CD4-positive, CD25-positive, alpha-beta regulatory T cell (primary cell): ENCODE measurements at regions not wholly inside any gene's neighbourhood (a gene's known extent, or its start where the extent isn't known, plus 50 kb on each side); places are given as distances from the start of the nearest gene placed in this dataset.

Experiments
- ATAC-seq, 2 donors: fragments of 150-1000 bp; cut with Tn5 transposase; one replicate each; pipeline ENCODE4 v1.10.0; 2021; ENCODE audit warnings: low read depth in 2 of 2, moderate number of reproducible peaks in 2 of 2, moderate library complexity in 1 of 2
- DNase-seq, 3 donors: peaks; one replicate each; pipeline versions ENCODE4 v3.0.0 to v3.0.0-alpha.2; 2012 to 2022; ENCODE audit warnings: mixed read lengths in 1 of 3
- H3K27ac ChIP-seq: one replicate; pipeline ENCODE4 v1.7.0; 2013; ENCODE audit warnings: mild to moderate bottlenecking, low read length; ENCODE audit not compliant: insufficient read depth, poor library complexity, severe bottlenecking
- H3K27me3 ChIP-seq: one replicate; pipeline ENCODE4 v1.7.0; 2013; ENCODE audit warnings: low read length; ENCODE audit not compliant: control insufficient read depth, insufficient read depth
- H3K36me3 ChIP-seq: one replicate; pipeline ENCODE4 v1.7.0; 2013; ENCODE audit warnings: mild to moderate bottlenecking, low read length, moderate library complexity; ENCODE audit not compliant: control insufficient read depth, insufficient read depth
- H3K4me1 ChIP-seq: 2 replicates; pipeline ENCODE4 v1.7.0; 2013; ENCODE audit warnings: mild to moderate bottlenecking, low read length; ENCODE audit not compliant: insufficient read depth, control insufficient read depth, poor library complexity, severe bottlenecking
- H3K4me3 ChIP-seq: one replicate; pipeline ENCODE4 v1.7.0; 2013; ENCODE audit warnings: low read depth, mild to moderate bottlenecking, low read length, moderate library complexity
- H3K9me3 ChIP-seq, 2 experiments: 1 replicate in 1 of 2; 2 replicates in 1 of 2; pipeline ENCODE4 v1.7.0; 2013; ENCODE audit warnings: low read length in 2 of 2, mild to moderate bottlenecking in 1 of 2, moderate library complexity in 1 of 2; ENCODE audit not compliant: control insufficient read depth in 2 of 2
- H3K27ac Mint-ChIP-seq, 3 donors: one replicate each; pipeline ENCODE4 v1.8.0; 2020 to 2022; ENCODE audit warnings: mild to moderate bottlenecking in 3 of 3, mixed read lengths in 3 of 3, moderate library complexity in 2 of 3
- H3K27me3 Mint-ChIP-seq: one replicate; pipeline ENCODE4 v1.8.0; 2022; ENCODE audit warnings: mild to moderate bottlenecking, mixed read lengths
- H3K36me3 Mint-ChIP-seq: one replicate; pipeline ENCODE4 v1.8.0; 2020; ENCODE audit warnings: mixed read lengths
- H3K4me1 Mint-ChIP-seq, 4 donors: one replicate each; pipeline ENCODE4 v1.8.0; 2020 to 2022; ENCODE audit warnings: mixed read lengths in 4 of 4, mild to moderate bottlenecking in 1 of 4
- H3K4me3 Mint-ChIP-seq, 4 donors: one replicate each; pipeline ENCODE4 v1.8.0; 2020 to 2022; ENCODE audit warnings: mild to moderate bottlenecking in 4 of 4, mixed read lengths in 4 of 4, moderate library complexity in 3 of 4
- H3K9me3 Mint-ChIP-seq, 7 donors: one replicate each; pipeline ENCODE4 v1.8.0; 2020 to 2022; ENCODE audit warnings: mixed read lengths in 7 of 7, mild to moderate bottlenecking in 3 of 7, moderate library complexity in 2 of 7

DNA sequence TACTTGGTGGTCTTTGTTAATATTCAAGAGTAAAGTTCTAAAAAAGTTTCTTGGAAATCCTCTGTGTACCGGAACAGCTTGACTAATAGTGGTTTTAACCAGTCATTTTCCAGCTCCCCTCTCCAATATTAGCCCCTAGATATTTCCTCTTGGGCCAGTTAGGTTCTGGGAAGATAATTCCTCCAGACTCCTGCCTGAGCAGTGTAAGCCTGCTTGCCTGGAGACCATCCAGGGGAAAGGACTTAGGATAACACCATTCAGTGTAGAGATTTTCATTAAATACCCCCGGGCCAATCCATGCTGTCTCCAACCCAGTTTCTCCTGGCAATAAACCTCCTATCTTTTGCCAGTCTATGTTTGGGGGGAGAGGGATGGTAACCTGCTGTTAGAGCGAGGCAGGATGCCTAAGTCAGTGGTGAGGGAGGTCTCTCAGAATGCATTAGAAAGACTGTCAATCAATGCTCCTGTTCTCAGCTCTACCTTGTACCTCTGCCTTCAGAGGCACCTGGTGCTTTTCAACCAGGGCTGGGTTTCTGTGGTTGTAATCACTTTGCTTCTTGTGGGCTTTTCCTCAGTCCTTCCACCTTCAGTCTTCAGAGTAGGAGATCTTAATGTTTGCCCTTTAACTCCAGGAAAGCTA lies 186.4 kb downstream of the RNF152 start:
- Mint-ChIP-seq H3K4me3 (no peak overlapping the region), H3K27me3 (no peaks in the 10 kb centered on the region), H3K4me1 (no peaks in the 10 kb centered on the region), H3K9me3 (peaks cover 0 to 6% (median 0%) of the 10 kb centered on the region in 7 donors), H3K27ac (no peak overlapping the region), H3K36me3 (no peaks in the 10 kb centered on the region)
- Histone ChIP-seq H3K27me3 (peaks cover 2% of the 10 kb centered on the region), H3K9me3 (no peaks in the 10 kb centered on the region), H3K4me1 (no peaks in the 10 kb centered on the region), H3K4me3 (no peak overlapping the region), H3K27ac (no peak overlapping the region), H3K36me3 (no peaks in the 10 kb centered on the region)
- DNase-seq: no peak
- no peak for ATAC-seq

DNA sequence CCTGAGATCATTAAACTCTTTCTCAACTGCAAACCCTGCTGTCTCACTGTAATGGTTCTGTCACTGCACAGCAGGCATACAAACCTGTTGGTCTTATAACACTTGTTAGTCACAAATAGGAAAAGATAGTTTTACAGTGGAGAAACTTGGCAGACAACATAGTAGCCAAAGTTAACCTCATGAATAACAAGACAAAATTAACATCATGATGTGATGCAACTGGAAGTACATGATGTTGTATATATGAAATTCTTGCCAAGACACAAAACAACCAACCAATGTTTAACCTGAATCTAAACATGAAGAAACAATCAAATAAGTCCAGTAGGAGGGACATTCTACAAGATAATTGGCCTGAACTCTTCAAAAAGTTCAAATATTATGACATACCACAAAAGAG lies 189.3 kb downstream of the RNF152 start:
- Histone ChIP-seq H3K36me3 (no peaks in the 10 kb centered on the region), H3K4me1 (no peaks in the 10 kb centered on the region), H3K27ac (no peak overlapping the region), H3K9me3 (no peaks in the 10 kb centered on the region), H3K27me3 (peaks cover 2% of the 10 kb centered on the region), H3K4me3 (no peak overlapping the region)
- no peak overlapping the region for H3K4me3 Mint-ChIP-seq
- DNase-seq (no peak), ATAC-seq (no peak)
- H3K27ac Mint-ChIP-seq: no peak overlapping the region
- H3K4me1 Mint-ChIP-seq: no peaks in the 10 kb centered on the region
- no peaks in the 10 kb centered on the region for H3K27me3 Mint-ChIP-seq
- H3K36me3 Mint-ChIP-seq: no peaks in the 10 kb centered on the region
- peaks cover 0 to 6% (median 0%) of the 10 kb centered on the region in 7 donors for H3K9me3 Mint-ChIP-seq

DNA sequence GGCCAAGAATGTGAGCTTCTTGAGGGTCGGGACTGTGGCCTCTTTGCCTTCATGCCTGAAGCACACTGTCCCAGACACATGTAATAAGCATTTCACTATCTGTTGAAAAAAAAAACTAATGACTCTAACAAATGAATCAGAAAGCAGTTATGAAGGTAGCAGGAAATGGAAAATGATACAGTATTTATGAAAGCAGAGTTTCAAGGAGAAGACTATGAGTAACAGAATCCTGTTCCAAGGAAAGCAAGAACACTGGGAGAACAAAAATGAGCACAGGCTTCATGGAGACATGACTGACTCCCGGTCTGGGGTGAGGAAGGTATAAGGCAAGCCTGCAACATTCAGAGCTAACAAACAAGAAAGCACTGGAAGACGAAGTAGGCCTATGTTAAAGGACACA lies 190.8 kb downstream of the RNF152 start:
- Histone ChIP-seq H3K9me3 (no peaks in the 10 kb centered on the region), H3K36me3 (no peaks in the 10 kb centered on the region), H3K4me3 (no peak overlapping the region), H3K27ac (no peak overlapping the region), H3K27me3 (peaks cover 2% of the 10 kb centered on the region), H3K4me1 (no peaks in the 10 kb centered on the region)
- Mint-ChIP-seq H3K27ac (no peak overlapping the region), H3K4me1 (no peaks in the 10 kb centered on the region), H3K27me3 (no peaks in the 10 kb centered on the region), H3K9me3 (peaks cover 0 to 7% (median 0%) of the 10 kb centered on the region in 7 donors), H3K4me3 (no peak overlapping the region), H3K36me3 (no peaks in the 10 kb centered on the region)
- DNase-seq (no peak), ATAC-seq (no peak)

DNA sequence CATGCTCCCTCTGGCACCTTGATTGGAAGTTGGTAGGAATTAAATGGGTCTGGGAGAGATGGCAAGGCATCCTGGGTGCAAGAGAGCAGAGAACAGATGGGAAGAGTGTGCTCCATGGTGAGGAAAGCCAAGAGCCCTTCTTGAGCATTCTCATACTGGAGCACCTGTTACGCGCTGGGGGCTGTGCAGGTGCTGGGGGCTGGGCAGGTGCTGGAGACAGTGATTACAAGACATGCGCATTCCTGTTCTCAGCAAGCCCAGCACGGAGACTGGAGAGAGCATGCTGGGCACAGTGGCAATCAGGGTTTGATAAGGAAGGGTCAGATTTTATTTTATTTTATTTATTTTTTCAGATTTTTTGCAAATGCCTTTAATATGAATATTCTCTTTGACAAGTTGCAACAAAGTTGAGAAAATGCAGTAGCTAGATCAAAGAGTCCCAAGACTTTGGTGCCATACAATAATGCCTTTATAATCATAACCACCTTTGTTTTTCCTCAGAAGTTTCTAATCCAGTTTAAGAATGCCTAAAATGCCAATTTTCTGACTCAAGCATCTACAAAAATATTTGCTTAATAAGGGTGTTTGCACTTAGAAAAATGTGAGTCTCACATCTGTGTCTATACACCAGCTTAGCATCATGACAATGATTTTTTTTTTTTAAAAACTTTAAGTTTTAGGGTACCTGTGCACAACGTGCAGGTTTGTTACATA lies 193.3 kb downstream of the RNF152 start:
- Mint-ChIP-seq H3K27me3 (no peaks in the 10 kb centered on the region), H3K4me3 (no peak overlapping the region), H3K4me1 (no peaks in the 10 kb centered on the region), H3K36me3 (no peaks in the 10 kb centered on the region), H3K9me3 (peaks cover 0 to 7% (median 0%) of the 10 kb centered on the region in 7 donors), H3K27ac (no peak overlapping the region)
- DNase-seq (no peak), ATAC-seq (no peak)
- Histone ChIP-seq H3K27ac (no peak overlapping the region), H3K9me3 (no peaks in the 10 kb centered on the region), H3K27me3 (peaks cover 2% of the 10 kb centered on the region), H3K36me3 (no peaks in the 10 kb centered on the region), H3K4me3 (no peak overlapping the region), H3K4me1 (no peaks in the 10 kb centered on the region)

DNA sequence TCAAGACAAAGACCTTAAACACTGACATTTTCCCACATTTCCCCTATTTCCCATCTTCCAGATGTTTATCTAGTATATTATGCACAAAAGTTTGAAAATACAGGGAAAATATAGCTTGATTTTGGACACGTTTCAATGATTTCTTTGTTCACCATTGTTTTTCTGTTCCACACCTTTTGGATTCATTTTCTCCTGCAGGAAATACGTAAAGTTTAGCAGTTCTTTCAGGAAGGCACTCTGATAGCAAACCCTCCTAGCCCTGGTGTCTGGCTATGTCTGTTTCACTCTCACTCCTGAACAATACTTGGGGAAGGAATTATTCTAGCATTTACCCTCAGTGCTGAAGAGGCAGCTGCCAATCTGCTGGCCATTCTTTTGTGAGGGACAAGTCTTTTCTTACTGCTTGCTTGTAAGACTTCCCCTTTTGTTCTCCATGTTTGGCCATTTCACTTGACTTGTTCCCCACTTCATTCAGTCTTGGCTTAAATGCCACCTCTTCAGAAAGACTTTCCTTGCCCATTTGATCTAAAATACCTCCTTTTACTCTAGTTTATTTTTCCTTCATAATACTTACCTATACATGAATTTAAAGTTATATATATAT lies 195.4 kb downstream of the RNF152 start:
- Mint-ChIP-seq H3K36me3 (no peaks in the 10 kb centered on the region), H3K4me1 (no peaks in the 10 kb centered on the region), H3K9me3 (peaks cover 0 to 4% (median 0%) of the 10 kb centered on the region in 7 donors), H3K27me3 (no peaks in the 10 kb centered on the region), H3K4me3 (no peak overlapping the region), H3K27ac (no peak overlapping the region)
- Histone ChIP-seq H3K9me3 (no peaks in the 10 kb centered on the region), H3K36me3 (no peaks in the 10 kb centered on the region), H3K27ac (no peak overlapping the region), H3K4me1 (no peaks in the 10 kb centered on the region), H3K4me3 (no peak overlapping the region), H3K27me3 (no peaks in the 10 kb centered on the region)
- no peak for DNase-seq
- ATAC-seq: no peak

DNA sequence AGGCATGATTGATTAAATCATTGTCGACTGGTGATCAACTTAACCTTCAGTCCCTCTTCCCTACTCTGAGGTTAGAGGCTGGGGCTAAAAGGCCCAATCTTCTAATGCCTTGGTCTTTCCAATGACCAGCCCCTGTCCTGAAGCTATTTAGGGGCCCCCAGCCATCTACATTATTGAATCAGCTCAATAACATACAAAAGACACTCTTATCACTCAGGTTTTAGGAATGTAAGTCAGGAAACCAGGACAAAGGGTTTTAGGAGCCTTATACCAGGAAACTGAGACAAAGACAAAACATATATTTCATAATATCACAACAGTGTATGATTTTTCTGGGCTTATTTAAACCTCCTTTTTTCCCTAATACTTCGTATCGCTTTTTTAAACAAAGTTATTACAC lies 198.6 kb downstream of the RNF152 start:
- H3K27ac ChIP-seq: no peak overlapping the region
- no peak overlapping the region for H3K4me3 ChIP-seq
- no peak for DNase-seq
- Mint-ChIP-seq H3K36me3 (no peaks in the 10 kb centered on the region), H3K4me3 (no peak overlapping the region), H3K4me1 (no peaks in the 10 kb centered on the region), H3K9me3 (peaks cover 0 to 6% (median 0%) of the 10 kb centered on the region in 7 donors), H3K27ac (no peak overlapping the region), H3K27me3 (no peaks in the 10 kb centered on the region)
- no peaks in the 10 kb centered on the region for H3K4me1 ChIP-seq
- H3K36me3 ChIP-seq: no peaks in the 10 kb centered on the region
- no peaks in the 10 kb centered on the region for H3K27me3 ChIP-seq
- no peak for ATAC-seq
- no peaks in the 10 kb centered on the region for H3K9me3 ChIP-seq

DNA sequence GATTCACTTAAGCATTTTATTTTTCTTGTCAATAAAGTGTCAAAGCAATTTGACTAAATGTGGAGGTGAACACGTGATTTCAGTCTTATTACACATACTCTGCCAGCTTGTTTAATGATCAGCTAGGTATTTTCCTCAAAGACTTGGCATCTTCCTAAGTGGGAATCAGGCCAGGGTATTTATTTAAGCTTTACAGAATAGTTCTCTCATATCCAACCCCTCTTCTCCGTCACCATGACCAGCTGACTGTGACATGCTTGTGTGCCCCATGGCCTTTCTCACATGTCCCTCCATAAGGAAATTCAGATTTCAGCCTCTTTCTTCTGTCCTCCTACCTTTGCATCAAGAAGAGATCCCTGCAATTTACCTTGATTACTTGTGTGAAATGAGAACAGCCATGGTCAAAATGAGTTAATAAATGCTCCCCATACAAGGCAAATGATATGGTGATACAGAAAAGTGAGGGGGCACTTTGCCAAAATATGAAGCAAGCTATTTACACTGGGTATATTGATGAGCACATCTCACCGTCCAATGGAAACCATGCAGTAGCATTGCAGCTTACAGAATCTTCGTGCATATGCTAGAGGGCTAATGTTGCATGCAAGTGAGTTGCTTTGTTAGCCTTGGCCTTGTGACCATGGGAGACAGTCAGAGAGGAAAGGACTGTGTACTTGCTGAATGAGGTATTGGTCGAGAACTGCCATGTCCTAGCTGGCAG lies 202.2 kb downstream of the RNF152 start:
- no peaks in the 10 kb centered on the region for H3K36me3 Mint-ChIP-seq
- Histone ChIP-seq H3K4me1 (no peaks in the 10 kb centered on the region), H3K4me3 (no peak overlapping the region), H3K27ac (no peak overlapping the region), H3K36me3 (no peaks in the 10 kb centered on the region), H3K27me3 (no peaks in the 10 kb centered on the region), H3K9me3 (no peaks in the 10 kb centered on the region)
- H3K4me1 Mint-ChIP-seq: no peaks in the 10 kb centered on the region
- H3K27me3 Mint-ChIP-seq: no peaks in the 10 kb centered on the region
- DNase-seq (no peak), ATAC-seq (no peak)
- H3K4me3 Mint-ChIP-seq: no peak overlapping the region
- peaks cover 0 to 4% (median 0%) of the 10 kb centered on the region in 7 donors for H3K9me3 Mint-ChIP-seq
- no peak overlapping the region for H3K27ac Mint-ChIP-seq
